Effector CD4-positive, alpha-beta T cell (primary cell): ENCODE measurements at regions not wholly inside any gene's neighbourhood (a gene's known extent, or its start where the extent isn't known, plus 50 kb on each side); places are given as distances from the start of the nearest gene placed in this dataset.
A peak's percentile ranks its signal among the peaks of the same experiment; 100 is the strongest.

Experiments used
- DNase-seq: peaks from one replicate; pipeline ENCODE4 v3.0.0-alpha.2; 2020

DNA sequence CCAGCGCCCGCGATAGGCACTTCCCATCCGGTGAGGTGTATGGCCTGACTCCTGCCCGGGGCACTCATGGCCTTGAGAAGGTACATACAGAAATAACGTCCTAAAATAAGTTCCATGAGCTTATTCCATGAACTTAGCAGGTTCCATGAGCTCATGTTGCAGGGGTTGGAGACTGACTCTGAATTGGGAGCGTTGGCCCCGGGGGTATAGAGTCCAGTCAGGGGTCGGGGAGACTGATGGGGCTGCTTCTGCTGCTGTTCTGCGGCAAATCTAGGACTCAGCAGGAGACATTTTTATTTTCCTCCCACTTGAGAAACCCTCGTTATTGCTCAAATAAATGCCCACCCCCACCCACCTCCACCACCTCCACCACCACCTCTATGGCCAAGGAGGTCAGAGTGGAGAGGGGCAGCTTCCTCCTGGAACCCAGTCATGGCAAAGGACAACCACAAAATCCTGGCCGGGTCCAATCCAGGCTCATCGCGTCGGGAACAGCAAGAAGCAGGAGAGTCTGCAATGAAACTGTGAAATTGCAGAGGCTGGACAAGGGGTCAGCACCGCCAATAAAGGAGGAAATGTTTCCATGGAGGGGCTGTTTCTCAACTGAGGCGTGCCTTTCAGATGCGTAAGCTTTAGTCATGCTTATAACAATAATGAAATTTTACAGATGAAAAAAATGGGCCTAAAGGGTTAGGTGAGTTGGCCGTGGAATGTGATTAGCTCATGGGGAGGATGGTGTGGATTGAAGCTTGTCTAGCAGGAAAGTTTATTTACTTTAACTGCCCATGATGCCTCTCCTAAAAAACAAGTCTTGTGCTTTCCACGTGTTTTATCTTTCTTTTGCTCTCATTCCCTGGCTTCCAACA, 136.6 kb upstream of the ALKAL2 start:
- no peak for DNase-seq

DNA sequence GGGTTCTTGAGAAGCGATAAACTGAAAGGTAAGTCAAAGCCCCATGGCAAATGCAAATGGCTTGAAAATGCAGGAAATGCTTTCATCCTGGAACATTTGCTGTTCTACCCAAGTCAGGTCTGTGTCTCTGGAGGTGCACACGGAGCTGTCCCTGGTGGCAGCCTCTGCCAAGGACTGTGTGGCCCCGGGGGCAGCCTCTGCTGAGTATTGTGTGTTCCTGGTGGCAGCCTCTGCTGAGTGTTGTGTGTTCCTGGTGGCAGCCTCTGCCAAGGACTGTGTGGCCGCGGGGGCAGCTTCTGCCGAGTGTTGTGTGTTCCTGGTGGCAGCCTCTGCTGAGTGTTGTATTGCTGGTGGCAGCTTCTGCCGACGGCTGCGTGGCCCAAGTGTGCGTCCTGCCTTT, 135.6 kb upstream of the ALKAL2 start:
- DNase-seq = no peak

DNA sequence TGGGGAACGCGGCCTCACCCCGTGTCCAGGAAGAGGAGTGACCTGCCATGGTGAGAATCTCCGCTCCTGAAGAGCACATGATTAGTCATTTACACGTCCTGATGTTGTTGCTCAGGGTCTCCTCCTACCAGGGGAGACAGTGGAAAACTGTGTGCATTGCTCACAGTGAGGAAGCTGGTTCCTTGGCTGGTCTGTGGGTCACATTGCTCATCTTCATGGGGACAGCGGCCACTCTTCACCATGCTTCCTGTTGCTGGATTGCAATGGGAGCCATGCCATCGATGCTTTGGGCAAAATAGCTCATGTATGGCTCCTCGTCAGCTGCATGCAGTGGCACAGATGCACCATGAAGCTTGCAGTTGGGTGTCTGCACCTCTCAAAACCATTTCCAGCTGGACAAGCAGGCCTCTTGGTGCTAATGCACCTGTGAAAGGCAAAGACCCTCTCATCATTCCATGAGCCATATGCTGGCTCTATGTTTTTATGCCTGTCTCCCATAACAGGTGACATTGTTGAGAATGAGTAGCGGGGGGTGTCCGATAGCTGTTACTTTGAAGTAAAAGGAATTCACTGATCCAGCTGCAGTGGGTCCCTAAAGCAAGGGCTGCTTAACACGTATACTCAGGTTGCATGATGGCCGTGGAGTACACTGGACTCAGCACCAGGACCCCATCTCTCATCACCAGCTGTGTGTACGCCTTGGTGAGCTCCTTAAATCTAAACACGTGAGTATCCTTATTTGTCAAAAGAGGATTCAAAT, 135.0 kb upstream of the ALKAL2 start:
- DNase-seq = no peak

DNA sequence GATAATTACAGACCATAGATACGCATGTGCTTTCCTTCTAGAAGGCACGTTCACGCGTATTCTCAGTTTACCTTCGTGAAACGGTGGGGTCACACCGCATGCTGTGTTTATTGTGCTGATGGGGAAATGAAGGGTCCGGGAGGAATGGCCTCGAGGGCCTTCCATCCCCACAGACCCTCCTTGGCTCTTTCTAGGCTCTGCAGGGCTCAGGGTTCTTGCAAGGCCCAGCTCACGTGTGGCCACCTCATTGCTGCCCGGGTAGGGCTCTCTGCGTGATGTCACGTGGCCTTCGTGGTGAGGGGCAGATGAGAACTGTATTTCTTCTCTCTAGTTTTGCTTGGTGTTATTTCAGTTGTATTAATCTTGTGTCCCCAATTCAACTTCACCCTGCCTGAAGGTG, 133.5 kb upstream of the ALKAL2 start:
- DNase-seq = no peak

DNA sequence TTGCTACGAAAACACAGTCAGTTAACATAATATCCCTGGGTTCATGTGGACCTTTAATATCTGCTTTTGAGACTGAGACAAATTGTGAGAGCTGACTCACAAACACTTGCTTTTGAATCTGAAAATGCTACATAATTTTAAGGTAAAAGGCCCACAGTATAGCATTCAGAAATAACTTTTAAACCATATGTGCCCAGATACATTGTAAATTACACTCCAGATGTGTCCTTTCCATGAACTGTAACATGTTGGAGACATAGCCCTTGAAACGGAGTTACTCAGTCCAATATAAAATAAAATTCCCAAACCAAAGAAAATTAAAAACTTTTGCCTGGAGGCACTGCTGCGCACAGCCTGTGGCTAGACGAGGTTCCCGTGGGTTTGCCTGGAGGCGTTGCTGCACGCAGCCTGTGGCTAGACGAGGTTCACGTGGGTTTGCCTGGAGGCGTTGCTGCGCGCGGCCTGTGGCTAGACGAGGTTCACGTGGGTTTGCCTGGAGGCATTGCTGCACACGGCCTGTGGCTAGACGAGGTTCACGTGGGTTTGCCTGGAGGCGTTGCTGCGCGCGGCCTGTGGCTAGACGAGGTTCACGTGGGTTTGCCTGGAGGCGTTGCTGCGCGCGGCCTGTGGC, 131.9 kb upstream of the ALKAL2 start:
- no peak for DNase-seq

DNA sequence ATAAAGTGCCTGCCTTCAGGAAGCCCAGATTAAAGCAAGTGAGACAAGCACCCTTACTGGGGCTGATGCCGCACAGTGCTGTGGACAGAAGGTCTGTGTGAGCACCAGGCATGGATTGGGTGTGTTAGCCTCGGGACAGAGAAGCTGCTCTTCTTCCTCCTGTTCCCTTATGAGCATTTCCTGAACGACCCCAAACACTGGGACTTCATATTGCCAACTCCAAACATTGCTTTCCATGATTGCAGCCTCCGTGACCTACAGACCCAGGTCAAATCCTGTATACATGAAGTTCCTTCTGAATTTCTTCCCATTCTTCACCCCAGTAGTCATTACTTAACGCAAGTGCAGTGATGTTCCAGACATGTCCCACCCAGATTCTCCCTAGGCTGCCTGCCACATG, 129.8 kb upstream of the ALKAL2 start:
- DNase-seq = no peak

DNA sequence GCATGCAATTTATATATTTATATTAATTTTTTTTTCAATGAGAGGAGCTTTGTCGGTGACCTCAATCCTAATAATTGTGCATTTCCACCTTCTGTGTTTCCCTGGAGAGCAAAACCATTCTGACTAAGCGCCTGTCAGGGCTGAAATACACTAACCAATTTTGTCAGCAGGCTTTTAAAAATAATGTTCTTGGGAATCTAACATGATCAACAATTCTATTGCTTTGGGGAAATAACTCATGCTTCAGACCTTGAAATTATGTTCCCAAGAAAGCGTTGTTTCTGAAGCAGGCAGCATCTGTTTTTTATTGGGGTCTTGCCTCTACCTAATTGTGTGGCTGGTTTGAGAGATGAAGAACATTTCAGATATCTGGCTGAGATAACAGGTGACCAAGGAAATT, 129.1 kb upstream of the ALKAL2 start:
- no peak for DNase-seq

DNA sequence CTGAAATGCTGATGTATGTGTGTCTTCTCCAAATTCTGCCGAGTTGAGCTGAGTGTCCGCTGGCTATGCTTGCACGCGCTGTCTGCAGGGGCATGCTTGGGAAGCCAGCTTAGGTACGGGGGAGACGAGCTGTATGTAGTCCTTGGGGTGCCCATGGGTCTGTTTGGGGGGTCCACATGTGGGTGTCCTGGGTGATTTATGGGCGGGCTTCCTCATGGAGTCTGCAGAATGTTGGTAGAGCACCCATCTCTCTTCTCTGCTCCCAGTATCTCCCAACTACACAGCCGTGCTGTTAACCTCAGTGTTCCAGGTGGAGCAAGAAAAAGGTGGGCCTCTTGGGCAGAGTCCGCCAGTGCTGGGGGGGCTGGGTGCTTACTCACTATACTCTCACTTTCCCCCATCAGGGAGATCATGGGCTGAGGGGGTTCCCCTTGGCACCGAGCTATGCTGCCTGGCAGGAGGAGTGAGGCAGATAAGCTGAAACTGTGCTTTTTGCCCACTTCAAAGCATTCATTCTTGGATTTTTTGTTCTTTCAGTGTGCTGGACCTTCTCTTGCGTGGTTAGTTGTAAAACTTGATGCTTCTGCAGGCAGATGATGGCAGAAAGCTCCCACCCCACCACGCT, 128.2 kb upstream of the ALKAL2 start:
- DNase-seq = no peak

DNA sequence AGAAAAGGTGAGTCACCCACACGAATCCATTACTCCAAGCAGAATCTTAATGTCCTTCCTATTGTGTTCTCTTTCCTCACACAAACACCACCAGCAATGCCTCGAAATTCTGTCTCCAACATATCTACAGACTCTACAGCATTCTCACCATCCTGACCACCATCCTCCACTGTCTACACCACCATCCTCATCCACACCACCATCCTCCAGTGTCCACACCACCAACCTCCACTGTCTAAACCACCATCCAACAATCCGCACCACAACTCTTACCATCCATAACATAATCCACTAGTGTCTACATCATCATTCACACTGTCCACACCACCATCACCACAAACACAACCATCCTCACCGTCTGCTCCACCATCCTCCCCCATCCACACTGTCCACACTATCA, 121.6 kb upstream of the ALKAL2 start:
- DNase-seq = no peak

DNA sequence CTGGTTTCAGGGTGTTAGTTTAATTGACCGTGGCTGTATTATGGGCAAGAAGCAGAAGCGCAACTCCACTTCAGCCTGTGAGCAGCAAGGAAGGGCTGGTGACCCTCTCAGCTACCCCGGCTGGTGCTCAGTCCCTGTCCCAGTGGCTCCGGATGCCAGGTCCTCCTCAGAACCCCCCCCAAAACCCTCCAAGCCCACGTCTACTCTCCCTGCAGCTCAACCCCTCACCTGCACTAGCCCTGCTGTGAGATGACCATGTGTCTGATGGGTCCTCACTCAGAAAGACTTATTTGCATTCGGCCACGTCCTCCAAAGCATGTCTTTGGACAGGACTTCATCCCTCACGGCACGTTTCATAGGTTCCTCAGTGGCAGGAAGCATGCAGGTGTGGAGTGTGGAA, 119.7 kb upstream of the ALKAL2 start:
- DNase-seq = no peak

DNA sequence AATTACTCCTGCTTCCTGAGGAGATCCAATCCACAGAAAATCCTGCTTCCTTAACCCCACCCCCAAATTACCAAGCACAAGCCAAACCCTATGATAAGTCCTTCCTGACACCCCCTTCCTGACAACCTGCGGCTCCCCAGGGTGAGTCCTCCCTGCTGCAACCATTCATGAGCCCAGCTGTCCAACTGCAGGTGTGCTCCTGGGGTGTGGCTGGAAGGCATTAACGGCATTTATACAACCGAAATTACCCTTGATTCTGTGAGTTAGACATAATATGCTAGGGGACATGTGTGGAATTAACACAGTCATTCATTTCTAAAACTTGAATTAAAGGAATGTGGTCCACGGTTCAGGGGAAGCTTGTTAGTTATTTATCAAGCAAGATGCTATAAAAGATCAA, 119.0 kb upstream of the ALKAL2 start:
- DNase-seq = no peak

DNA sequence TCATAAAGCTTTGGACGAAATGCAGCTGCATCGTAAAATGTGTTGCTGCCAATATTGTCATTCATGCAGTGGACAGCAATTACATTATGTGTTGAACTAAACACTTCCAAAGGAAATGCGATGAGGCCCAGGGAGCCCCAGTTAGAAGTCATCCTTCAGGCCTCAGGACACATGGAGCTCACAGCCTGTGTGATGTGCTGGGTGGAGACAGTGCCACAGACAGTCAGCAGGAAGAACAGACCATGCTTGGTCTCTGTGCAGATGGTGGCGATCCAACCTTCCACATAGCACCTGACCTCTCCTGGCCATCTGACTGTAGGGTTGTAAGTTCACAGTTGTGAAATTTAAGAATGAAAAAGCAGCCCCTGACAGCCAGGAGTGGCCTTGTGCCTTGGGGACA, 118.3 kb upstream of the ALKAL2 start:
- DNase-seq = no peak

DNA sequence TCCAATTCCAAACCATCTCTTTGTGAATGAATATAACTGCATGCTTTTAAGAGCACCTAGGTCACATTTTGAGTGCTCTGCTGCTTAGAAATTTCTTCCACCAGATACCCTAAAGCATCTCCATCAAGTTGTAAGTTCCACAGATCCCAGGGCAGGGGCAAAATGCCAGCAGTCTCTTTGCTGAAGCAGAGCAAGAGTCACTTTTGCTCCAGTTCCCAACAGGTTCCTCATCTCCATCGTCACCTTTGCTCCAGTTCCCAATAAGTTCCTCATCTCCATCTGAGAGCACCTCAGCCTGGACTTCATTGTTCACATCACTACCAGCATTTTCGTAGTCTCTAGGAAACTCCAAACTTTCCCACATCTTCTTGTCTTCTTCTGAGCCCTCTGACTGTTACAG, 116.7 kb upstream of the ALKAL2 start:
- no peak for DNase-seq

DNA sequence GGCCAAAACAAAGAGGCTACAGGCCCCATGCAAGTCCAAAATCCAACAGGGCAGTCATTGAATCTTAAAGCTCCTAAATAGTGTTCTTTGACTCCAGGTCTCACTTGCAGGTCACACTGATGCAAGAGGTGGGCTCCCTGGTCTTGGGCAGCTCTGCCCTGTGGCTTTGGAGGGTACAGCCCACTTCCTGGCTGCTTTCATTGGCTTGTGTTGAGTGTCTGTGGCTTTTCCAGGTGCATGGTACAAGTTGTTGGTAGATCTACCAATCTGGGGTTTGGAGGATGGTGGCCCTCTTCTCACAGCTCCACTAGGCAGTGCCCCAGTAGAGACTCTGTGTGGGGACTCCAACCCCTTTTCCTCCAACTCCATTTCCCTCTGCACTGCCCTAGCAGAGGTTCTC, 115.8 kb upstream of the ALKAL2 start:
- no peak for DNase-seq

DNA sequence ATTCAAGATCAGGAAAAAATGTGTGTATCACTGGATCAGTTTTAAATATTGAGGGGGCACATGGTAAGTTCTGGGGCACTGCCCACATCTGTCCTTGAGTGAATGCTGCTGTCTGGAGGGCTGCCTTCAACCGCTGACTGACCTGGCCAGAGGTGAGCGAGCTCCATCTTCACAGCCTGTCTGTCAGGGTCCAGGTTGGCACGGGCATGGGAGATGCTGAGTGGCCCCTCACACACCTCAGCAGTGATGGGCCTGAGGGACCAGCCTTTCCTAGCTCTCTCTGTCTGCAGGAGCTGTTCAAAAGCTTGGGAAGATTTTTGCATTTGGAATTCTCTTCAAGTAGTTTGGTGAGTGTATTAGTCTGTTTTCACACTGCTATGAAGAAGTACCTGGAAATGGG, 114.8 kb upstream of the ALKAL2 start:
- no peak for DNase-seq

DNA sequence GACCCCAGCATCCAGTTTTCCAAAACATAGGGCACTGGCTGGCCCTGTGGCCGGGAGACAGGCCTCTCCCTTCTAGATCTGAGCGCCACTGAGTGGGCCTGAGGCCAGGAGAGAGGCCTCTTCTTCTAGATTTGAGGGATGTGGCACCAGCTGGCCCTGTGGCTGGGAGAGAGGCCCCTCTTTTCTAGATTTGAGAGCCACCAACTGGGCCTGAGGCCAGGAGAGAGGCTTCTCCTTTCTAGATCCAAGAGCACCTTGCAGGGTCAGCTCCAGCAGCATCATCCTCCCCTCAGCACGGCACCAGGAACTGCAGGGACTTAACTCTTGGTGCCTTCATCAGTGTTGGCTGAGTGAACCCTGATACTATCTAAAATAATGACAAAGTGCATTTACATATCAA, 114.3 kb upstream of the ALKAL2 start:
- no peak for DNase-seq

DNA sequence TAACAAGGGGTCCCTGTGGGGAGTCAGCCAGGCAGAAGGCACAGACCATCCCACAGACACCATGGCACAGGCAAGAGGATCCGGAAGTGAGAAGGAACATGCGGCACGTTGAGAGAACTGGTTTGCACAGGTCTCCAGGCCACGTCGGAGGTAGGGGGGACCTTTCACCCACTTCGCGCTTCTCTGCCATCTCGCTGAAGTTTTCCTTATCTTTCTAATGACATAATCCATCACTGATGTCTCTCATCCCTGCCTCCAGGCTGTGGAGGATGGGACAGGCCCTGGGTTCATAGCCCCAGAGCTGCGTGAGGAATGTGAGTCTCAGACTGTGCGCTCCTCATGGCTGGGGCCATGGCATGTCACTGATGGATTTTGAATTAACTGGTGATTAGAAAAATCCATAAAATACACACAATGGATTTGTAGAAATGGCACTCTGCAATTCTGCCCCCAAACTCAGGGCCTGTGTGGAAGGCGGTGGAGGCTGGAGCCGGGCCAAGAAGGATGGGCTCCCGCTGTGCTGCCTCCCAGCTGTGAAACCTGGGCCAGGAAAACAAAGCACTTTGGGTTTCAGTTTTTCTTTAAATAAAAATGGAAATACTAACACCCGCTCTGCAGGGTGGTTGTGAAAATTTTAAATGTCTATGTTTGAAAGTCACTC, 113.3 kb upstream of the ALKAL2 start:
- no peak for DNase-seq

DNA sequence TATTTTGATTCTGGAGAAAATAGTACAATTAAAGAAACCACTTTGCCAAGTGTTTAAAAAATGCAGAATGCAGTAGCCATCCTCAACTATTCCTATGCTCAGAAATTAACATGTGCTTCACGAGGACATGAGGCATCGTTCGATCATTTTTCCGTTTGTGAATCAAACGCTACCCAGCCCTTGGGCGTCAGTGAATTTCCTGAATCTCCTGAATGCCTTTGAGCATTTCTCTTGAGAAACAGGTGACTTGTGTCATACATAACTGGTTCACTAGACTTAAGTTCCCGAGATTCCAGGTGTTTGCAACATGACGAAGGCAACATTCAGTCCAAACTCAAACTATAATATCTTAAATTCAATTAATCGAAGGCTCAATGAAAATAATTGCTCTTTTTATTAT, 110.0 kb upstream of the ALKAL2 start:
- no peak for DNase-seq

DNA sequence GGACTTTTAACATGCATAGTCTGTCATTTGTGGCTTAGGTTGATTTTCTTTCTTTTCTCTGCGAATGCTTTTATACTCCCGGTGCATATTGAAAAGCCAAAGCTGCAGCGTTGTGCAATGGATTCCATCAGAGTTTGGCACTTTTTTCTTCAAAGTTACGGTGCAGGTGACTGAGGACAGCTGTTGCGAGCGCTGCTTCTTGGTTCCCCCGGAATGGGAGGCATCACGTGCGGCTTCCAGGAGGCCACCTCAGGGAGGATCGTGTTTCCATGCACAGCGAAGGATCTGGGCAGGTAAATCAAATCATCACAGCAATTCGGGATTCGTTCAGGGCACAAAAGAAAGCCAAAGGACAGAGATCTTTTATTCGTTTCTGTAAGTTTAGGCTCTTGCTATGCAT, 109.6 kb upstream of the ALKAL2 start:
- DNase-seq = no peak

DNA sequence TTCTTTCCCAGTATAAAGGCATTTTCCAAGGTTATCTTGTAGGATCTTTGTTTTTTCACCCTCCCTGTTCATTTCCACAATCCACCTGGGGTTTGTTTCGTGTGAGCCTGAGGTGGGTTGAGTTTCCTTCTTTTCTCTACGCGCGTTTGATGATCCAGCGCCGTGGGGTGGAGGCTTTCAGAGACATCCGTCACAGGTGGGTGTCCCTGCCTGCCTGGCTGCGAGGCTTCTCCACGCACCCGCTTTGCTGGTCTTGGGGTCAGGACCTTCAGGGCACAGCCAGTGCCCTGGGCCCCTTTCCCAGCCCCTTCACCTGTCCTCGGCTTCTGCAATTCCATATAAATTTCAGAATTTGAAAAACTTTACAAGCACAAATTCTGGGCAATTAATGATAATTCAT, 109.0 kb upstream of the ALKAL2 start:
- DNase-seq = no peak

DNA sequence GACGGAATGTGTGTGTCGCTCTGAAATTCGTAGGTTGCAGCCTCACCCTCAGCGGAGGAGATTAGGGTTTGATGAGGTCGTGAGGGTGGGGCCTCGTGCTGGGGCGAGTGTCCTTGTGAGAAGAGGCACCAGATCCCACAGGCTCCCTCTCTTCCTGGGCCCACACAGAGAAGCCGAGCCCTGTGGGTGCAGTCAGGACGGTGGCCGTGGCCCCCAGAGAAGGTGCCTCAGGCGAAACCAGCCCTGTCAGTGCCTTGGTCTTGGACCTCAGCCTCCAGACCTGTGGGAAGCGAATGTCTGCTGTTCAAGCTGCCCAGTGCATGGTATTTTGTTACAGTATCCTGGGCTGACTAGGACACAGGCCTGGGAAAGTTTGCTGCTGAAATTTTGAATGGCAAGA, 108.0 kb upstream of the ALKAL2 start:
- no peak for DNase-seq

DNA sequence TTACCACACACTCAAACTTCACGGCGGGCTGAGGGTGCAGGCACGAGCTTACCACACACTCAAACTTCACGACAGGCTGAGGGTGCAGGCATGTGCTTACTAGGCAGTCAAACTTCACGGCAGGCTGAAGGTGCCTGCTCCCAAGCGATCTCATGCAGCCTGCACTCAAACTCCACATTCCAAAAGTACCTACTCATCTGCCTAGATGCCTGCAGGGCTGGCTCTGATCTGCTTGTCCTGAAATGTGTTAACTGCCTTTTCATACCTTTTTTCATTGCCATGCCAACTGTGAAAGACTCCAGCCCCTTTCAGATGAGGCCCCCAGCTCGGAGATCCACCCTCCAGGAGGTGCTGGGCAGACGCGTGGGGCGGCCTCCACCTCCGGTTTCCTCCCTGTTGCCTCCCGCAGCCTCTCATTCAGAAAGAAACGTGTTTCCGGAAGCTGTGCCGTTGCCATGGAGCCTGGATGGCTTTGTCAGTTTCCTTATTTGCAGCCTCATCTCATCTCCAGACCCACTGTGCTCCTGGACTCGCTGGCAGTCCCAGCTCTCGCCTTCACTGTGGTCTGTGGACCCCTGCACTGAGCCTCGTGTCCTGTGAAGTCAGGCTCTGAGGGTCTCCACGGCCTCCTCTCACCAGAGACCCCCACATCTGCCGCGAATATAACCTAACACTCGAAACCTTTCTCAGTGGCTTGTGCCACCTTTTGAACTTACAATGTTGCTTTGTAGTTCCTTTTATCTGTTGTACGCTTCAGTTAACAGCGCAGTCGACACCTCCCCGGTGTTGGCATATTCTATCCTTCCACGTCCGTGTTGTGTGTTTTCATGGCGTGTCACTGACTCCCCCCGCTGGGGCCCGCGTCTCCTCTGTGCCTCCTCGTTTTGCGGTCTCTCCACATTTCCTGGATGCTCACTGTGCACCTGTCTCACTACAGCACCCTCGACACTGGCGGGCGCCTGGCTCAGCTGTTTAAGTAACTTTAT, 106.1 kb upstream of the ALKAL2 start:
- DNase-seq = peak; percentile 42
